K562 (cell line): ENCODE measurements at regions not wholly inside any gene's neighbourhood (a gene's known extent, or its start where the extent isn't known, plus 50 kb on each side); places are given as distances from the start of the nearest gene placed in this dataset.

Experiments used
- ATAC-seq: fragments of 200-7000 bp; cut with Tn5 transposase; 3 replicates; pipeline ENCODE4 v1.9.1; 2020; ENCODE audit warnings: moderate library complexity
- BruUV-seq: library from RNA; stranded (reverse); fragments of 400-500 nt; replicated peaks from 2 replicates; lab custom pipeline; 2021; lab: Mats Ljungman, UMichigan
- CTCF ChIA-PET: fragments of 300-600 bp; formaldehyde crosslinking; extraction: SDS; loops from one replicate; lab custom pipeline; 2021; ENCODE audit warnings: low intra/inter-chr PET ratio; lab: Yijun Ruan, JAX
- POLR2A ChIA-PET: fragments of 300-600, 350-650 bp; sonication (Branson Sonifier 250); formaldehyde crosslinking; extraction: SDS; loops from one replicate; lab custom pipeline; 2021; ENCODE audit warnings: antibody characterized with exemption, inconsistent platforms; lab: Yijun Ruan, JAX
- DNase-seq, 4 experiments: peaks; one replicate each; pipeline versions ENCODE4 v3.0.0 to v3.0.0-alpha.2; 2011 to 2018; ENCODE audit warnings: low spot score in 3 of 4, mixed read lengths in 3 of 4; ENCODE audit errors: extremely low read depth in 1 of 4
- FAIRE-seq: peaks from 2 replicates; lab custom pipeline; 2011; peaks lifted over from hg19 to GRCh38; lab: Jason Lieb, UNC
- H2AFZ ChIP-seq: 2 replicates; pipeline ENCODE4 v1.6.0; 2011; ENCODE audit warnings: low read depth, low read length, control low read depth, inconsistent platforms
- H3K27ac ChIP-seq: fragments of 200-600 bp; 3 replicates; pipeline ENCODE4 v1.8.0; 2011; ENCODE audit warnings: low read depth, mild to moderate bottlenecking, control low read depth, inconsistent platforms, low read length, moderate library complexity, mixed read lengths; ENCODE audit errors: extremely low read depth
- H3K27me3 ChIP-seq, 2 experiments: fragments of 300-600 bp in 1 of 2; 2 replicates in 1 of 2; 3 replicates in 1 of 2; pipeline versions ENCODE4 v1.6.0 to v1.8.0; 2011; ENCODE audit warnings: inconsistent platforms in 2 of 2, low read length in 2 of 2, mild to moderate bottlenecking in 1 of 2, mixed read lengths in 1 of 2, moderate library complexity in 1 of 2; ENCODE audit not compliant: control insufficient read depth in 2 of 2, insufficient read depth in 2 of 2
- H3K36me3 ChIP-seq: fragments of 300-600 bp; 3 replicates; pipeline ENCODE4 v1.8.0; 2011; ENCODE audit warnings: mild to moderate bottlenecking, low read length, inconsistent platforms; ENCODE audit not compliant: control insufficient read depth, insufficient read depth
- H3K4me1 ChIP-seq, 2 experiments: fragments of 200-600 bp in 1 of 2; replicated peaks in 1 of 2; 2 replicates in 1 of 2; 3 replicates in 1 of 2; pipeline versions ENCODE4 v1.5.1 to v1.8.0; 2011; ENCODE audit warnings: inconsistent platforms in 2 of 2, low read length in 2 of 2, mild to moderate bottlenecking in 1 of 2, mixed read lengths in 1 of 2, moderate library complexity in 1 of 2; ENCODE audit not compliant: control insufficient read depth in 2 of 2, insufficient read depth in 2 of 2
- H3K4me2 ChIP-seq: 2 replicates; pipeline ENCODE4 v1.6.1; 2011; ENCODE audit warnings: low read length, control low read depth, inconsistent platforms, mixed read lengths; ENCODE audit not compliant: insufficient read depth
- H3K4me3 ChIP-seq: fragments of 200-600 bp; sonication (generic), shearing (Covaris generic); 2 replicates; pipeline ENCODE4 v1.5.1; 2016; ENCODE audit warnings: control low read depth, inconsistent platforms
- H3K79me2 ChIP-seq: fragments of 200-600 bp; 3 replicates; pipeline ENCODE4 v1.8.0; 2011; ENCODE audit warnings: low read length, inconsistent platforms; ENCODE audit not compliant: control insufficient read depth, insufficient read depth
- H3K9ac ChIP-seq, 2 experiments: 2 replicates each; pipeline versions ENCODE4 v1.6.0 to v1.6.1; 2011; ENCODE audit warnings: low read depth in 2 of 2, low read length in 2 of 2, control low read depth in 1 of 2, inconsistent platforms in 1 of 2, mild to moderate bottlenecking in 1 of 2, mixed read lengths in 1 of 2; ENCODE audit not compliant: insufficient read depth in 1 of 2
- H3K9me1 ChIP-seq: one replicate; pipeline ENCODE4 v1.6.0; 2011; ENCODE audit warnings: inconsistent platforms, mild to moderate bottlenecking, low read length, moderate library complexity; ENCODE audit not compliant: control insufficient read depth, insufficient read depth
- H3K9me3 ChIP-seq: replicated peaks from 2 replicates; pipeline ENCODE4 v1.5.1; 2011; ENCODE audit warnings: low read depth, low read length, inconsistent platforms; ENCODE audit not compliant: control insufficient read depth, insufficient read depth
- H4K20me1 ChIP-seq: replicated peaks from 2 replicates; pipeline ENCODE4 v1.6.1; 2011; ENCODE audit warnings: low read length, inconsistent platforms, mixed read lengths; ENCODE audit not compliant: control insufficient read depth, insufficient read depth
- ATF7 ChIP-seq: fragments of 450-650 bp; IDR thresholded peaks from 2 replicates; pipeline ENCODE4 v1.7.1; 2014; ENCODE audit warnings: mild to moderate bottlenecking, moderate library complexity
- BCOR ChIP-seq: fragments of 450-650 bp; IDR thresholded peaks from 2 replicates; pipeline ENCODE4 v1.6.1; 2016
- CHD1 ChIP-seq: fragments of 200-600 bp; sonication (generic); IDR thresholded peaks from one replicate; pipeline ENCODE4 v1.6.1; 2012; ENCODE audit warnings: mild to moderate bottlenecking, moderate library complexity, low read length, inconsistent platforms
- CSDE1 ChIP-seq, 2 experiments: fragments of 450-650 bp; IDR thresholded peaks; 2 replicates each; pipeline ENCODE4 v1.6.1; 2016; ENCODE audit warnings: mild to moderate bottlenecking in 1 of 2
- FOXK2 ChIP-seq, 2 experiments: fragments of 450-650 bp; IDR thresholded peaks in 1 of 2; conservative IDR thresholded peaks in 1 of 2; 2 replicates each; pipeline ENCODE4 v1.6.1; 2016; ENCODE audit warnings: low read depth in 2 of 2, mild to moderate bottlenecking in 1 of 2
- GABPB1 ChIP-seq: sonication (generic); formaldehyde crosslinking; IDR thresholded peaks from 2 replicates; pipeline ENCODE4 v1.8.0; 2022; ENCODE audit warnings: mild to moderate bottlenecking, missing genetic modification reagents
- GATAD2A ChIP-seq: fragments of 450-650 bp; IDR thresholded peaks from 2 replicates; pipeline ENCODE4 v1.6.1; 2017
- GTF2B ChIP-seq: IDR thresholded peaks from 2 replicates; pipeline ENCODE4 v1.6.1; 2011; ENCODE audit not compliant: insufficient read length; ENCODE audit errors: extremely low read depth
- NCOA6 ChIP-seq: fragments of 450-650 bp; IDR thresholded peaks from 2 replicates; pipeline ENCODE4 v1.6.1; 2017; ENCODE audit warnings: mild to moderate bottlenecking
- NONO ChIP-seq, 2 experiments: fragments of 200-400 bp in 1 of 2; fragments of 450-650 bp in 1 of 2; formaldehyde crosslinking in 1 of 2; IDR thresholded peaks; 2 replicates each; pipeline ENCODE4 v1.6.1; 2017; ENCODE audit warnings: low read depth in 2 of 2, mild to moderate bottlenecking in 2 of 2, moderate library complexity in 2 of 2, low read length in 1 of 2
- NUFIP1 ChIP-seq: fragments of 450-650 bp; IDR thresholded peaks from 2 replicates; pipeline ENCODE4 v1.6.1; 2018; ENCODE audit not compliant: partially characterized antibody
- POU5F1 ChIP-seq: fragments of 150-350 bp; IDR thresholded peaks from 2 replicates; pipeline ENCODE4 v1.6.1; 2014; ENCODE audit warnings: borderline replicate concordance, low read length, low read depth, mild to moderate bottlenecking; ENCODE audit not compliant: partially characterized antibody
- PTRF ChIP-seq: fragments of 450-650 bp; IDR thresholded peaks from 2 replicates; pipeline ENCODE4 v1.6.1; 2016; ENCODE audit warnings: mild to moderate bottlenecking, missing genetic modification characterization, missing compliant biosample characterization
- RBM34 ChIP-seq: fragments of 200-400 bp; formaldehyde crosslinking; IDR thresholded peaks from 2 replicates; pipeline ENCODE4 v1.6.1; 2018; ENCODE audit warnings: low read length, borderline replicate concordance; ENCODE audit not compliant: insufficient read depth
- RHOXF2B ChIP-seq: fragments of 250-450 bp; sonication (Bioruptor Pico); conservative IDR thresholded peaks from 2 replicates; pipeline ENCODE4 v1.5.1; 2021
- TAF1 ChIP-seq: IDR thresholded peaks from 2 replicates; pipeline ENCODE4 v1.6.1; 2011; ENCODE audit warnings: mild to moderate bottlenecking, low read length, moderate library complexity; ENCODE audit not compliant: insufficient read depth, control insufficient read depth, severe bottlenecking; ENCODE audit errors: extremely low read depth
- ZNF232 ChIP-seq: sonication (generic); formaldehyde crosslinking; IDR thresholded peaks from 2 replicates; pipeline ENCODE4 v1.8.0; 2022; ENCODE audit warnings: mild to moderate bottlenecking, missing genetic modification reagents
- ZNF76 ChIP-seq: fragments of 250-450 bp; sonication (Bioruptor Pico); IDR thresholded peaks from 2 replicates; pipeline ENCODE4 v1.4.0; 2020; ENCODE audit warnings: mild to moderate bottlenecking, moderate library complexity, borderline replicate concordance
- WGBS: fragments of 100-300 bp; shearing (Covaris generic); methylation state at CpG from one replicate; pipeline ENCODE4 v1.1.6; 2016; ENCODE audit warnings: low coverage, mixed read lengths; ENCODE audit not compliant: insufficient coverage; ENCODE audit errors: missing lambda C conversion rate; 5-methylcytosine and 5-hydroxymethylcytosine counted together
- in situ Hi-C: fragments of 300-500 bp; cut with MboI; formaldehyde crosslinking; loops from 4 replicates; pipeline ENCODE4 v1.15.0; 2018; ENCODE audit warnings: inconsistent platforms, mixed read lengths
- intact Hi-C: fragments of 100-400 bp; cut with micrococcal nuclease; formaldehyde crosslinking; loops from 2 replicates; pipeline ENCODE4 v1.14.2; 2022

GRCh38 chr7:157471259-157472125, 134.7 kb downstream of the DNAJB6 start:
- H2AFZ ChIP-seq: no peak overlapping the region
- WGBS: under 1% methylated on average over 11 of the region's 11 CpGs
- no peak overlapping the region for H3K4me2 ChIP-seq
- H4K20me1 ChIP-seq: 0 out of 2 replicates have a peak, but pooled peaks cover 5% of the 10 kb centered on the region
- 0 out of 2 replicates have a peak, but pooled peaks cover 3% of the 10 kb centered on the region for H3K9me3 ChIP-seq
- H3K9ac ChIP-seq: no peak overlapping the region
- no peaks in the 10 kb centered on the region for H3K9me1 ChIP-seq
- DNase-seq (no peak), FAIRE-seq (no peak), ATAC-seq (no peak)
- peaks cover 0 to 28% of the 10 kb centered on the region in 2 experiments; a peak in 3 of 5 replicates for H3K4me1 ChIP-seq
- H3K79me2 ChIP-seq: no peaks in the 10 kb centered on the region
- H3K27ac ChIP-seq: no peak overlapping the region
- in situ Hi-C loops: no loop called here
- POLR2A ChIA-PET: interaction anchor here (0.6 kb wide), 1 partner anchor 886 kb away, joined by 3 read pairs; no protein-coding TSS in a partner anchor
- no peak overlapping the region for H3K4me3 ChIP-seq
- intact Hi-C loops: loop anchor here (5.0 kb wide), 1 partner anchor 39 kb away; no protein-coding TSS in a partner anchor
- CTCF ChIA-PET: no interaction called here
- TF ChIP-seq RHOXF2B (CRISPR knock-in tag) (no peak), BCOR (no peak), NCOA6 (no peak), ZNF232 (CRISPR knock-in tag) (no peak), TAF1 (no peak), NUFIP1 (no peak), GTF2B (no peak), FOXK2 (conservative IDR thresholded peaks at IDR 0.05 in 1 of 2, IDR thresholded peaks at IDR 0.05 in 1 of 2; ENCODE audit: low read depth in 2 of 2) (no peak), GABPB1 (CRISPR knock-in tag) (no peak), ATF7 (no peak), ZNF76 (no peak), CHD1 (no peak), CSDE1 (IDR thresholded peaks at IDR 0.05) (no peak), PTRF (tag) (no peak), POU5F1 (no peak), NONO (IDR thresholded peaks at IDR 0.05; ENCODE audit: low read depth in 2 of 2, low read length in 1 of 2) (no peak), GATAD2A (no peak), RBM34 (no peak)
- H3K27me3 ChIP-seq: peaks cover 31 to 51% of the 10 kb centered on the region in 2 experiments
- no peaks in the 10 kb centered on the region for H3K36me3 ChIP-seq
- BruUV-seq: no TSS peak
